GM19035 (cell line): ENCODE measurements at regions not wholly inside any gene's neighbourhood (a gene's known extent, or its start where the extent isn't known, plus 50 kb on each side); places are given as distances from the start of the nearest gene placed in this dataset.

Experiments used
- ATAC-seq: cut with Tn5 transposase; IDR thresholded peaks from one replicate; pipeline ENCODE4 v1.9.1; 2021; ENCODE audit not compliant: unreplicated experiment

DNA sequence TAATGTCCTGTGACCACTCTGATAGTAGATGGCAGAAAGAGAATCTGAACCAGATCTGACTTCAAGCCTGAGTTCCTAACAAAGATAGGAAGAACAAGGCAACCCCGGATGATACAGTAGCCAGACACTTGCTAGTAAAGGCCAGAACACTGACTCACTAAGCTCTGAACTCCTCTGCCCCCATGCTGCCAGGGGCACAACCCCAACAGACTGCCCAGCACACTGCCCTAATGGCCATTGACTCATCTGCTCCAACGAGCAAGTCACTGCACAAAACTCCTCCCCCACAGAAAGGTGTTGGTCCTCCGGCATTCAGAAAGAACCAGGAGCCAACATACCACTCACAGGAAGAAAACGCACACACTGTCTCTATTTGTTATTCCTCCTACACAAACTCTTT, 179.6 kb upstream of the NUDT4 start:
- no peak for ATAC-seq

DNA sequence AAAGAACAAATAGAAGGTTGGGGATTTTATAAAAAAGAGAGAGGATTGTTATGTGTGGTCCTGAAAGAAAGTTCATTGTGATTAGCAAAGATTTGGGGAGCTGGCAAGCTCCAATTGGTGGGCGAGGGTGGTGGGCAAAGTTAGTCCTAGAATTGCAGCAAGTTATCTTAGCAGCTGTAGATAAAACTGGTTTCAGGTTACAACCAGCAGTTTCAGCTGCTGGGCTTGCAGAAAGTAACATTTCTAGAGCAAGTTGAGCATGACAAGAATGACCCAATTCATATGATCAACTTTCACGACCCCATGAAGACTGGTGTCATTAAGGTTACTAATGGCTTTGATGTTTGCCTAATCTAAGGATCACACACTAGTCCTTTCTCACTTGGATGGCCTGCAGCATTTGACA, 177.9 kb upstream of the NUDT4 start:
- no peak for ATAC-seq

DNA sequence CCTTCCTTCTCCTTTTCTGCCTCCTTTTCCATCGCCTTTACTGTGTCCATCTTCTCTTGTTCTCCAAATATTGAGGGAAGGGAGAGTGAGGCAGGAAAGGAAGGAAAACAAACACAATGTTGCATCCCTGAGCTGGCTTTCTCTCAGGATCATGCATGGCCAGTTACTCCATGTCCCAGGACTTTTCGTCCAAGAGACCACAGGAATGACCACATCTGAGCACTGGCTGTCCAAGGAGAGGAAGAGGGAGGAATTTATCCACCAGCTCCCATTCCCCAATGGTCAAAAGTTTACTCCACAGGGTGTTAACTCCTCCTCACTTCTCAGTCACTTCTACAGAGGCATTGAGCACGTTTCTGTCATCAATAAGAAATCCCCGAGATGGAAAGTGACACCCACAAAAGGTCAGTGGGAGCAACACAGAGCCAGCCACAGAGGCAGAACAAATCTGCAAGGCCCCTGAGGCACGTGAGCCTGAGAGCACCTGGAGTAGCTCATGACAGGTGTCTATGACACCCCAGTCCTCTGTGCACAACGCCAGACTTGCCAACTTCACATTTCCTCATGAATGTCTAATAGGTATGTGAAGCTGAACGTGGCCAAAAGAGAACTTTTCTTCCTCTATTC, 177.3 kb upstream of the NUDT4 start:
- no peak for ATAC-seq

DNA sequence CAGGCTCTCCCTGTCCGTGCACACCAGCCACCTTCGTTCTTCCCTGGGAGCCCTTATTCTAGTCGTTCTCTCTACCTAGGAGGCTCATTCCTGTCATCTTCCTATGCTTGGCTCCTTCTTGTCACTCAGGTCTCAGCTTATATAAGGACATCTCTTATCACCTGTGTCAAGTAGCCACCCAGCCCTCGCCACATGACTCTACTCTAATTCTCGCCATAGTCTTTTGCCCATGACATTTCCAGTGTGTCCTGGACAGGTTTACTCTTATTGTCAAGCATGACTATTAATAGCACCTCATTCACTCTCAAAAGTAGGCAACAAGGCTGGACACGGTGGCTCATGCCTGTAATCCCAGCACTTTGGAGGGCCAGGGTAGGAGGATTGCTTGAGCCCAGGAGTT, 175.7 kb upstream of the NUDT4 start:
- no peak for ATAC-seq

DNA sequence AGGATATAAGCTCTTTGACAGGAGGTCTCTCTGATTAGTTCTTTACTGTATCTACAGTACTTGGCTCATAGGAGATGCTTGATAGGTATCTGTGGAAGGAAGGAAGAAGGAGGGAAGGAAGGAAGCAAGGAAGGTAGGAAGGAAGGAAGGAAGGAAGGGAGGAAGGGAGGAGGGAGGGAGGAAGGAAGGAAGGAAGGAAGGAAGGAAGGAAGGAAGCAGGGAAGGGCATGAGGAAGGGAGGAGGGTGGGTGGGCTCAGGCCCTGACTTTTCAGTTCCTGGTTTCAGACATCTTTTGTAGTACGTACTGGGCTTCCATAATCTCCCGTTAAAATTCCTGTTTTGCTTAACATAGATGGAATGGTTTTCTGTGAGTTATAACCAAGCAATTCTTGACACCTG, 175.0 kb upstream of the NUDT4 start:
- ATAC-seq, result no peak

DNA sequence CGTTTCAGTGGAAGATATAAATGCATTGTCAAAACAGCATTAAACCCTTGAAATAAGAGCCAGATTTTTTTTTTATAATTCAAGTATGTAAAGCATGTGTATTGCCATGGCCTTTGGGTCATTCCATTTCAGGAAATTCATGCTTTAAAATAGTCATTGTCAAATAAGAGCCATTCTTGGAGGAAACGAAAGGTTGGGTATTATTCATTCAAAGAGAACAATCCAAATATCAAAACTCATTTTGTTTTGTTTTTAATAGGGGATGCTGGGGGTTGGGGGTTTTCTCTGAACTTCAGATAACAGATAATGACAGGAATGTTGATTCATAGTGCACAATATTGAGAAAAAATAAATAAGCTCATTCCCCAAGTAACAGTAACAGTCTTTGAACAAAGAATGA, 174.4 kb upstream of the NUDT4 start:
- ATAC-seq, result no peak

DNA sequence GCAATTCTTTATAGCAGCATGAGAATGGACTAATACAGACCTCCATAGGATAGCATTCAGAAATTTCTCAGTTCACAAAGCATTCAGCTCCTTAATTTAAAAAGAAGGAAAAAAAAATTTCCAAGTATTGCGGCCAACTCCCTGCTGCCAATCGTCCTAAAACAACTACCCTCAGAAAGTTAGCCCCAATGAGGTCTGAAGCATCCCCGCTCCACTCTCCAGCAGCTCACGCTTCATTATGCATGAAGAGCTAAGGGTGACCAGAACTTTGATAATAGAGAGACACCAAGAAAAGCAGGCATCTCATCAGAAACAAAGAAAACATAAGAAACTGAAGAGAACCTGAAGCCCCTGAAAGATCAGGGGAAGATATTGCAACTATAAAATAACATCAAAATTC, 172.8 kb upstream of the NUDT4 start:
- ATAC-seq, result no peak

DNA sequence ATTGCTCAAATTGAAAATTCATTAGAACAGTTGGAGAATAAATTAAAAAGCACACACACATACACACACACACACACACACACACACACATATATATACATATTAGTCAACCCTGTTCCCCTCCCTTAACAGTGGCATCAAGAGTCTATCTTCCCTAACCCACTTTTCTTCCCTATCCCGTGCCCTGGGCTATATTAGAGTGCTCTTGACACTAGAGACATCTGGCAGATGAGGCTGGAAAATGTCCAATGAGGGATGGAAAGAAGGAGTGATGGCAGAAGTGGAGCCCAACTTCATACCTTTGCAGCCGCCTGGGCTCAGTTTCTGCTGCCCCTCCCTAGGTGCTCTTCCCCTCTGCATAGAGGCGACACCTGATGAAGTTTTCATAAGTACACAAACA, 172.4 kb upstream of the NUDT4 start:
- no peak for ATAC-seq

DNA sequence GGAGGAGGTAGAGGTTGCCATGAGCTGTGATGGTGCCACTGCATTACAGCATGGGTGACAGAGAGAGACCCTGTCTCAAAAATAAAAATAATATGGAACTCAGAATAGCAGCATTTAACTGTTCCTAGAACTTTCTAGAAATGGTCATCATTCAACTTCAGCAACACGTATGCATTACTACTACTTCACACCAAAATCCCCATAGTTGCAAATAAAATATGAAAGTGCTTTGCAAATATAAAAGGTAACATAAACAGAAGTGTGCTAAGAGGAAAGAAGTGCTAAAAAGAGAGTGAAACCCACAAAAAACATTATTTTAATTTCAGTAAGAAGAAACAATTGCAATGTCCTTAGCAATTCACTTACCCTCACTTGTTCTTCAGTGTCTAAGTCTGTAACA, 169.7 kb upstream of the NUDT4 start:
- no peak for ATAC-seq

DNA sequence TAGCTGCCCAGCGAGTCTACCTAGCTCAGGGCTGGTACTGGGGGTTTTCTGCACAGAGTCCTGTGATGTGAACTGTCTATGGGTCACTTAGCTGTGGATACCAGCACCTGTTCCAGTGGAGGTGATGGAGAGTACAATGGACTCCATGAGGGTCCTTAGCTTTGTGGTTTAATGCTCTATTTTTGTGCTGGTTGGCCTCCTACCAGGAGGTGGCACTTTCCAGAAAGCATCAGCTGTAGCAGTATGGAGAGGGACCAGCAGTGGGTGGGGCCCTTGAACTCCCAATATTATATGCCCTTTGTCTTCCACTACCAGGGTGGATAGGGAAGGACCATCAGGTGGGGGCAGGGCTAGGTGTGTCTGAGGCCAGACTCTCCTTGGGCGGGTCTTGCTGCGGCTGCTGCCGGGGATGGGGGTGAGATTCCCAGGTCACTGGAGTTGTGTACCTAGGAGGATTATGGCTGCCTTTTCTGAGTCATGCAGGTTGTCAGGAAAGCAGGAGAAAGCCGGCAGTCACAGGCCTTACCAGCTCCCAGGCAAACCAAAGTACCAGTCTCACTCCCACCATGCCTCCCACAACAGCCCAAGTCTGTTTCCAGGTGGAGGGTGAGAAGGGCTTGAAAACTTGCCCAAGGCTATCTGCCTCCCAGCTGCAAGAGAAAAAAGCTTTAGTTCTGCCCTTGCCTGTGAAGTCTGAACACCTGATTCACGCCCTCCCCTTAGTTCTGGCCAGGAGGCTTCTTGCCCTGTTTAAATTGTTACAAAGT, 163.0 kb upstream of the NUDT4 start:
- no peak for ATAC-seq

DNA sequence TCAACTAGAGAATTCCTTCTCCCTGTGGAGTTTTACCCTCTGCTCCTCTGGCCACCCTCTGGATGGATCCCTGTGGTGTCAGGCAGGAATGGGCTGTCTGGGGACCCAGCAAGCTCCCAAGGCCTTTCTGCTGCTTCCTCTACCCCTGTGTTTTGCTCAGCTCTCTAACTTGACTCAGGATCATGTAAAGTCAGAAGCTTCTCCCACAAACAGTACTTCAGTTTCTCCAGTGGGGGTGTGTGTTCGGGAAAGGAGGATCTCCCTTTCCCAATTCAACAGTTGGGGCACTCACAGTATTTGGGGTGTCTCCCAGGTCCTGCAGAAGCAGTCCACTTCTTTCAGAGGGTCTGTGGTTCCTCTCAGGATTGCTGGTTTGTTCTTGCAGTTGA, 162.4 kb upstream of the NUDT4 start:
- ATAC-seq, result no peak

DNA sequence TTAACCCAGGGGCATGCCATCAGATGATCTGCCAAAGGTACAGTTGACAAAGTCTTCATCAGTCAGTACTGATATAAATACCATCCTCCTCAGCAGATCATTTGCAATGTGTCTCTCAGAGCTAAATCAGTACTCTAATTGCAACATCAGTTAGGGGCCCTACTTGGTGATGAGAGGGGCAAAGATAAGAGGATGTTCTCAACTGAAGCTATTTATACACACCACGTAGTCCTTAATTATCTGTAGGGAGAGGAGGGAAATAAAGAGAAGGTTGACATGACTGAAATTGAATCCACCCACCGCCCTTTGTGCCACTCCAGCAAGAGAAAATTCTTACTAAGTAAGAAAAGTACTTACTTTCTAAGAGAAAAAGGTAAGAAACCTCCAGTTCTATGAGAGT, 157.8 kb upstream of the NUDT4 start:
- ATAC-seq, result no peak

DNA sequence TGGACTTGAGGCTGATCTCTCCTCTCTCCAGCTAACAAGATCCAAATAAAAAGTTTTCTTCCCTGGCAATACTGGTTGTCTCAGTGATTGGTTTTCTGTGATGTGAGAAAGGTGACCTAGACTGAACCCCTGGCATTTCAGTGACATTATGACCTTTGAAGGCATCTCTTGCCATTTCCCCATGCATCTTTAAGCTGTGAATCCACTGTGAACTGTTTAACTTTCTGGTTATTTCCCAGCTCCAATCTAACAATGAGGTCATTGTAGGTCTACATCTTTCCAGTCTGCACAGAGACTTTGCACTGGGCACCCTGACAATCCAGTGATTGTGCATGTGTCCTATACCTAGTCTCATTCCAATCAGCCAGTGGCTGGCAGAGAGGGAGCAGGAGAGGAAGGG, 155.9 kb upstream of the NUDT4 start:
- no peak for ATAC-seq

DNA sequence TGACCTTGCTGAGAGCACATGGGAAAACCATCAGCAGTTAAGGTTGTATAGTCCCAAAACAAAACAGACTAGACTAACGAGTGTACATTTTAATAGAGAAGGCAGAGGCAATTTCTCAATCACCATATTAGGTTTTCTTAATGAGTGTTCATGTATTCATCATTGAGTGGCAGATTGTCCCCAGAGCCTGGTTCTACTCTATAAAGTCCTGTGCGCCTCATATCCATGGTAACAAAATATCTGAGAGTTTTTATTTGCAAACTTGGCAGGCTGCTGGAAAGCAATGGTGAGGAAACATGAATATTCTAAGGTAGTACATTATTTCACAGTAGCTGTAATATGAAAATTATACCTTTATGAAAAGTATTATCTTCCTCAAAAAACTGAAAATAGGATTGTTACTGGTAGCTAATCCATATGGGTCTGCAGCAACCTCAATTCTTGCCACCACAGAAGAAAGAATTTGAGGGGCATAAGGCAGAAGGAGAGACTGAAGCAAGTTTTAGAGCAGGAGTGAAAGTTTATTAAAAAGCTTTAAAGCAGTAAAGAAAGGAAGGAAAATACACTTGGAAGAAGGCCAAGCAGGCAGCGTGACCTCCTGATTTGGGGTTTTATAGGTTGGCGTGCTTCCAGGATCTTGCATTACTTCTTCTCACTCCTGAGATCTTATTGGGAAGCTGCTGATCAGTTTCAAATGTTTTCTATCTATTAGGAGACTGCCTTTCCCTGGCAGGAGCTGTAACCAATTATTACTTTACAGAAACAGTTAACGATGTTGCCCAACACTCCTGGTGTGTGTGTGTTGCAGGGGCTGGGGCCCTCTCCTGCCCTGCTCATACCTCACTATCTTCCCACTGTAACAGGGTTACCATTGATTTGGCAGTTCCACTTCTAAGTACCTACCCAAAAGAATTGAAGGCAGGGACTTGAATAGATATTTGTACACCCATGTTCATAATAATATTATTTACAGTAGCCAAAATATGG, 154.0 kb upstream of the NUDT4 start:
- no peak for ATAC-seq

DNA sequence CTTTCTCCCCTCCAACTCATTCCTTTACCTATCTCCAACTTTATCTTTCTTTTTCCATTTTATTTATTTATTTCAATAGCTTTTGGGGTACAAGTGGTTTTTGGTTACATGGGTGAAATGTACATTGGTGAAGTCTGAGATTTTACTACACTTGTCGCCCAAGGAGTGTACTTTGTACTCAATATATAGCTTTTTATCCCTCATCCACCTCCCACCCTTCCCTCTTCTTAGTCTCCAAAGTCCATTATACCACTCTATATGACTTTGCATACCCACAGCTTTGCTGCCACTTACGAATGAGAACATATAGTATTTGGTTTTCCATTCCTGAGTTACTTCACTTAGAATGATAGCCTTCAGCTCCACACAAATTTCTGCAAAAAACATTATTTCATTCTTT, 152.6 kb upstream of the NUDT4 start:
- ATAC-seq, result no peak

DNA sequence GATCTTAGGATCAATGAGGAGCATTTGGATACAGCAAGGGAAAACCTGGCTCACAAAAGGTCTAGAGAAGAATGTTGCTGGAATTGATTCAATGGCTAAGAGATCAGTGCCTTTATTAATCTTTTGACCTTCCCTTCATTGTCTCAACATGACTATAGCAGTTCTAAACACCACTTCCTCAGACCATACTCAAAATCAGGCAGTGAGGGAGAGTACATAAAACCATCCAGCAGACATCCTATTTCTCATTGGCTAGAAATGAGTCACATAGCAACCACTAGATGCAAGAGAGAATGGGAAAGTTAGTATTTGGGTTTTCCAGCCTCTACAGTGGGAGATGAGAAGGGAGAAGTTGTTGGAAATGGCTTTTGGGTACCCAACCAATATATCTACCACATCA, 151.4 kb upstream of the NUDT4 start:
- ATAC-seq, result no peak

DNA sequence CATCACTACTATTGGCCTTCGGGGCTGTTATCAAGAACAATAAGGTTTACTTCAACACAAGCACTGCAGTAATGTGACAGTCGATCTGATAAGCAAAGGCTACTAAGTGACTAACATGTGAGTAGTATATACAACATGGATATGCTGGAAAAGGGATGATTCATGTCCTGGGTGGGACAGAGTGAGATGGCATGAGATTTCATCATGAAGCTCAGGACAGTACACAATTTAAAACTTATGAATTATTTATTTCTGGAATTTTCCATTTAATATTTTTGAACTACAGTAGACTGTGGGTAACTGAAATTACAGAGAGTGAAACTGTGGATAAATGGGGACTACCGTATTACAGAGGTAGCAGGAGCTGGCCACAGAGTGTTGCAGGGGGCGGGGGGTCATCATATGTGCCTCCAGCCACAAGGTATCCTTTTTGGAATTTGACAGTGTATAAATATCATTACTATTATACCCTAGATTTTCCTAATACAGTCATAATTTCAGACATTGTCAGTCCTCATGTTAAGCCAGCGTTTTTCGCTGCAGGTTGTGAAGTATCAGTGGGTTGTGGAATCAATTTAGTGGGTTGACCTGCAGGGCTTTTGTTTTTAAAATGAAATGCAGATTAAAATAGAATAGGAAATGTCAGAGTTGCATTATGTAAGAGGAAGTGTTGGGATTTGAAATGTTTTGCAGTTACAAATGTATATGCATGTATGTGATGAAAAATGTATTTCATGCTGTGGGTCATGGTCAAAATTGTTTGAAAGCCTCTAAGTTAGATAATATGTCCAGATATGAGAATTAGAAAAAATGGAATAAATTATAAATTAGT, 148.0 kb upstream of the NUDT4 start:
- ATAC-seq, result no peak

DNA sequence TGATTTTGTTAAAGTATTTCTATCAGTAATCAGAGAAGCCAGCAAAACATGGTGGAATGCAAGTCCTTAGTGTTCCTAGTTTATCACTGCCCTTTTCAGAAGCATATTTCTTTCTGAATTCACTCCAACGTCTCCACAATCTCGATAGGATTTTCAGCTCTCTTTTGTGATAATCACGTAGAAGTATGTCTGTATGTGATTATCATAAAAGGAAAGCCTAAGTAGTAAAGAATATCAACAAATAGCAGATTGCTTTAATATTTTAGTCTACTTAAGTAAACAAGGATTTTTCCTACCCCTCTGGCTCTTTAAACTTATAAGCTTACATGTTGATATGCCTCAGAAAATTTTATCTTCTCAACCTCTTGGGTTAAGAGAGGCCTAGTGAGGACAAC, 147.4 kb upstream of the NUDT4 start:
- no peak for ATAC-seq

DNA sequence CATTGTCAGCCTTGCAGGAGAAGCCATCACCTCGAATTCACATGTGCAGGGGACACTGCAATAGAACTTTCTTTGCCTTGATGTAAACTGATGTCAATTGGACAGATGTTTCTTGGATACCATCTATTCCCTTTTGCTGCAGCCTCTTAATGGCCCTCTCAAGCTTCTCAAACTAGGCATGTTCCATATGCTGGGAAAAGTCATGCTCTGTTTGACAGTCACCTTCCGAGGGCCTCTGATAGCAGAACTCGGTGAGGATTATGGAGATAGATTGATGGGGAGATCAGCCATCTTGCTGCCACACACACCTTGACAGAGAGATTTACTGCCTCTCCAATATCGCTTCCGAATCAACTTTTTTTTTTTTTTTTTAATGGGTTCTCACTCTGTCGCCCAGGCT, 145.8 kb upstream of the NUDT4 start:
- ATAC-seq, result no peak

DNA sequence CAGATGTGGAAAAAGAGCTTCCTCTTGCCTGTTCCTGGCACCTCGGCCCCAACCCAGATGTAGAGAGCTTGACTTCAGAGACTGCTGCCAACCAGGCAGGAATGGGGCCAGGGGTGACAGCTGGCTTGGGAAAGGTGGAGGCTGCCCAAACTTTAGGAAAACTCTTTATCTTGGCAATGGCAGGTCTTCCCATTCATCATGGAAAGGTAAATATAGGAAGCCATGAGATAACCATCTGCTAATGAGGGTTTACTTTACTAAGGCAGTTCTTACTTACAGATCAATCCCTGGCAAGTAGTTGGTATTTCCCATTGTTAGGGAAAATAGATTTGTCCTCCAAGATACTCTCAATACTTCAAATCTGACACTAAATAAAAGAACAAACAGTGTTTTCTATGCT, 143.1 kb upstream of the NUDT4 start:
- no peak for ATAC-seq

DNA sequence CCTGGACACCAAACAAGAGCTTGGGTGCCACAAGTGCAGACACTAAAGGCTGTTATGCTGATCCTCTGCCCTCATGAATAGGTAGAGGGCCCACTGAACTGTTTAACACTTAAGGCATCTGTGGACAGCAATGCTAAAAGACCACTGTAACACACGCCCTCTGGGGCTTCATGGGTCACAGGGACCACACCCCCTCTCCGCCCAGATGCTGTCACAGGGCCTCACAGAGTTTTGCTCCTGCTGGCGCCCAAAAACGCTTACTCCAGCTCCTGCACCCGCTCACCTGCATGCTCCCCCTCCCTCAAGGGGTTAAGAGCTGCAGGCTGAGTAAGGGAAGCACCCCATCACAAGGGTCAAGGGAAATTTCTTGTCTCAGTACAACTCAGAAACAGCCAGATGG, 141.8 kb upstream of the NUDT4 start:
- ATAC-seq, result no peak
